NCI-H2227 (cell line): ENCODE measurements at regions not wholly inside any gene's neighbourhood (a gene's known extent, or its start where the extent isn't known, plus 50 kb on each side); places are given as distances from the start of the nearest gene placed in this dataset.

Experiments used
- DNase-seq: peaks from one replicate; lab custom pipeline; 2025; ENCODE audit not compliant: unreplicated experiment; lab: John Stamatoyannopoulos, UW

GRCh38 chr14:26987744-26988363 is 390.0 kb upstream of the NOVA1 start:
- DNase-seq, result no peak

- no peak for DNase-seq
Observed at GRCh38 chr14:26990946-26991345, 393.1 kb upstream of the NOVA1 start.

GRCh38 chr14:26992403-26993115 is 394.7 kb upstream of the NOVA1 start:
- no peak for DNase-seq

GRCh38 chr14:26993556-26993955 is 395.7 kb upstream of the NOVA1 start:
- DNase-seq, result no peak

- DNase-seq, result no peak
Observed at GRCh38 chr14:26995301-26995700, 397.5 kb upstream of the NOVA1 start.

GRCh38 chr14:26996246-26996645 is 398.4 kb upstream of the NOVA1 start:
- DNase-seq, result no peak

- no peak for DNase-seq
Observed at GRCh38 chr14:27002179-27002578, 404.3 kb upstream of the NOVA1 start.

- DNase-seq, result no peak
Observed at GRCh38 chr14:27006570-27006969, 408.7 kb upstream of the NOVA1 start.

- DNase-seq, result no peak
Observed at GRCh38 chr14:27008187-27008586, 410.4 kb upstream of the NOVA1 start.

GRCh38 chr14:27012641-27013040 is 414.8 kb upstream of the NOVA1 start:
- DNase-seq, result no peak

GRCh38 chr14:27013678-27014077 is 415.8 kb upstream of the NOVA1 start:
- DNase-seq, result no peak

GRCh38 chr14:27015065-27015464 is 417.2 kb upstream of the NOVA1 start:
- no peak for DNase-seq

- DNase-seq, result no peak
Observed at GRCh38 chr14:27025648-27026047, 427.8 kb upstream of the NOVA1 start.

- no peak for DNase-seq
Observed at GRCh38 chr14:27026097-27026496, 428.3 kb upstream of the NOVA1 start.

GRCh38 chr14:27040552-27040951 is 442.7 kb upstream of the NOVA1 start:
- DNase-seq, result peak; percentile 46

- DNase-seq, result peak; percentile 39
Observed at GRCh38 chr14:27049701-27050100, 451.9 kb upstream of the NOVA1 start.

GRCh38 chr14:27050208-27050607 is 452.4 kb upstream of the NOVA1 start:
- DNase-seq, result peak; percentile 49

GRCh38 chr14:27056586-27056985 is 458.8 kb upstream of the NOVA1 start:
- DNase-seq, result no peak

- DNase-seq, result no peak
Observed at GRCh38 chr14:27061299-27061698, 463.5 kb upstream of the NOVA1 start.

- DNase-seq, result no peak
Observed at GRCh38 chr14:27063959-27064358, 466.1 kb upstream of the NOVA1 start.

- DNase-seq, result no peak
Observed at GRCh38 chr14:27065886-27066285, 468.1 kb upstream of the NOVA1 start.

GRCh38 chr14:27067961-27068360 is 470.1 kb upstream of the NOVA1 start:
- DNase-seq, result no peak

GRCh38 chr14:27072589-27072988 is 474.8 kb upstream of the NOVA1 start:
- no peak for DNase-seq
